GM18861 (cell line): ENCODE measurements at regions not wholly inside any gene's neighbourhood (a gene's known extent, or its start where the extent isn't known, plus 50 kb on each side); places are given as distances from the start of the nearest gene placed in this dataset.

ENCODE experiments used
- ATAC-seq: cut with Tn5 transposase; IDR thresholded peaks from one replicate; pipeline ENCODE4 v1.9.1; 2021; ENCODE audit not compliant: unreplicated experiment

GRCh38 chr13:107289540-107289939 is 721.6 kb upstream of the ARGLU1 start:
- ATAC-seq: no peak

- no peak for ATAC-seq
Observed at GRCh38 chr13:107284173-107284572, 716.2 kb upstream of the ARGLU1 start.

- ATAC-seq: no peak
Observed at GRCh38 chr13:107277911-107278310, 710.0 kb upstream of the ARGLU1 start.

DNA sequence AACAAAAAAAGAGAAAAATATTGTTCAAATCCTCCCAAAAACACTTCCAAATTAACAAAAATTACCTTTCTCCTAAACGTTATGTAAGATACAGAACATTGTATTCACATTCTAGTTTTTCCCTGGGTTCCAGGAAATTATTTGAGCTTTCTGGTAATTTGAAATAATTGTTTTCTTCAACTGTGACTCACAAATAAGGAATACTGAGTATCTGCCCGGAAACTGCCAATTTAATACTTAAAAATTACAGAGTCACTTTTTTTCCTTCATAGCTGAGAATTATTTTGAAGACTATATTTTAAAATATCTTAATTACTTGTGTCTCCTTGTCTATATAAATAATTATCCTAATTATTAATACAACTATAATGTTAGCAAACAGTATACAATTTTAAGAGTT is 709.0 kb upstream of the ARGLU1 start:
- no peak for ATAC-seq

DNA sequence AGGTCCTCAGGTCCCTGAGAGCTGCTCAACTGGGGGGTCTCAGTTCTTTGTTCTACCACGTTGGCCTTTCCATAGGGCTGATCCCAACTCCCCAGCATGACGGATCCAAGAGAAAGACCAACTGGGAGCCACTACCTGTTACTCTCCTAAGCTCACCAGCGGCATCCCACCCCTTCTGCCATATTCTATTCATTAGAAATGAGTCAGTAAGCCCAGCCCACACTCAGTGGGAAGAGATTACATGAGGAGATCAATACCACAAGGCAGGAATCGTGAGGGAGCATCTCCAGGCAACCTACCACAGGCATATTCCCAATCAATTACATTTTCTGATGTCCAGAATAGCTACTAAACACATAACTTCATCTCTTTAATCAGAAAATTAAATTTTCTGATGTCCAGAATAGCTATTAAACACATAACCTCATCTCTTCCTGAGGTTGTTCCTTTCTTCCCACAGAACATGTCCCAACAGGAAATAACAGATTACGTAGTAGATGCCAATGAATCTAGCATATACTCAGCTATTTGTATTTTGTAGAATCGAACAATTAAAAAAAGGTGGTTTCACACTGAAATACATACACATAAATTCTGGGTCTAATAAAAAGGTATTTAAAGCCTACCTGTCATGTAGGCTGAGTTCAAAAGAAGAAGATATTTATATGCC is 708.1 kb upstream of the ARGLU1 start:
- no peak for ATAC-seq

DNA sequence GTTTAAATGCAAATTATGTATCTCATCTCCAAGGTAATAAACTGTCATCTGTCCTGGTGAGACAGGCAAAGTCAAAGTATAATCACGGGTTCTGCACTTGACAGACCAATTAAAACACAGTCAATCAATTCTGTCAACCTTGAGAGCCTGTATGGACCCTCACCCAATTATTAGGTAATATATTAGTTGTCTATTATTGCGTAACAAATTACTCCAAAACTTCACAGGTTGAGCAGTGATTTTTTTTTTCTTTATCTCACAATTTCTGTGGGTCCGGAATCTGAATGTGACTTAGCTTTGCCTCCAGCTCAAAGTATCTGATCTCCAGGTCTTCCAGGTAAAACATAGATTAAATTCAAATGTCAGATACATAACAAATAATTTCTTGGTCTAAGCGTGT is 707.4 kb upstream of the ARGLU1 start:
- ATAC-seq: no peak

DNA sequence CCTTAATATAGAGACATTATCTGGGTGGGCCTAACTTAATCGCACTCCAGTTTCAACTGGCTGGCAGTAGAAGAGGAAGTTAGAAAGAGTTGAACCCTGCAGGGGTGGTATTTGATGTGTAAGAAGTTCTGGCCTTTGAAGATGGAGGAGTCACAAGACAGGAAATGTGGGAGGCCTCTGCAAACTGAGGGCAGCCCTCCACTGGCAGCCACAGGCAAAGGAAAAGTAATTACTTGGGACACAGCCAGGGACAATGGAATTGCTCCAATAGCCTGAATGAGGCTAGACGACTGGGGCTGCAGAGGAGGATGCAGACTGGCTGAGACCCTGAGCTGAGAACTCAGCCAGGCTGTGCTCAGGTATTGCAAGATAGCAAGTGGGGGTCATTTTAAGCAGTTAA is 703.3 kb upstream of the ARGLU1 start:
- ATAC-seq: no peak

- ATAC-seq: no peak
Observed at GRCh38 chr13:107266657-107267056, 698.7 kb upstream of the ARGLU1 start.

DNA sequence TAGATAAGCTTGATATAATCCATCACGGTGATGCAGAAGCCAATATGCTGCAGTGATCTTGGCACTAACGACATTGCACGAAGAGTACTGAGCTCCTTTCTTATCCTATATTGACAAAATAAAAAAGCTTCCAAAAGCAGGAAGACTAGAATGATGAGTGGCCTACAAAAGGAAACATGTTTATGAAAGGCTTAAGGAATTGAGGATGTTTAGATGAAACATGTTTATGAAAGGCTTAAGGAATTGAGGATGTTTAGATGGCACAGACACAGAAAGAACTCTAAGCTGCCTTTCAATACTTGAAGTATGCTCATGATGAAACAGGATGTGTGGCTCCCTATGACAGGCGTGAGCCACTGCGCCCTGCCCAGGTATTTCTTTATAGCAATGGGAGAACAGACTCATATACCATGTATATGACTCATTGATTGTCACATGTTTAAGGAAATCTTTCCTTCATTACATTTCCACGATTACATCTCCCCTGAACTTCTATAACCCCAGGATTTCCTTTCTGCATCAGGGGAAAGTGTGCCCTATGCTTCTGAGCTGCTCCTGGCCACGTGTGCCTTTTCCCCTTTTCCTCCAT is 690.8 kb upstream of the ARGLU1 start:
- no peak for ATAC-seq

DNA sequence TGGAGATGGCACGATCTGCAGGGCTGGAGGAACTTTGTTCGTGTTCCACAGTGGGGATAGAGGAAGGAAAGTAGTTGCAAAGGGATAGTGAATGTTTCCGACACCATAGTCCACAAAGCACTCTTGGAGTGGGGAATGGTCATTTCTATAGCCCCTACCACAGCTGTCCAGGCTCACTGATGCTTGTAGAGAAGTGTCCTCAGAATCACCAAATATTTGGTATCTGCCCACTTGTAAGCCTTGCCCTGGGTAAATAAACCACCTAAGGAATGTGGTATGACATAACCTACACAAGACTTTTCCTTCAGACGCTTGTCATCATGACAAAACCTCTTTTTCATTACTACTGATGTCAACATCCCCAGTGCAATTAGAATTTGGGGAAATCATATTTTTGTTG is 686.5 kb upstream of the ARGLU1 start:
- no peak for ATAC-seq

- ATAC-seq: no peak
Observed at GRCh38 chr13:107252428-107252827, 684.5 kb upstream of the ARGLU1 start.

GRCh38 chr13:107252021-107252420 is 684.1 kb upstream of the ARGLU1 start:
- no peak for ATAC-seq

GRCh38 chr13:107251341-107251740 is 683.4 kb upstream of the ARGLU1 start:
- ATAC-seq: no peak

- no peak for ATAC-seq
Observed at GRCh38 chr13:107250628-107251027, 682.7 kb upstream of the ARGLU1 start.

- no peak for ATAC-seq
Observed at GRCh38 chr13:107244241-107244640, 676.3 kb upstream of the ARGLU1 start.

DNA sequence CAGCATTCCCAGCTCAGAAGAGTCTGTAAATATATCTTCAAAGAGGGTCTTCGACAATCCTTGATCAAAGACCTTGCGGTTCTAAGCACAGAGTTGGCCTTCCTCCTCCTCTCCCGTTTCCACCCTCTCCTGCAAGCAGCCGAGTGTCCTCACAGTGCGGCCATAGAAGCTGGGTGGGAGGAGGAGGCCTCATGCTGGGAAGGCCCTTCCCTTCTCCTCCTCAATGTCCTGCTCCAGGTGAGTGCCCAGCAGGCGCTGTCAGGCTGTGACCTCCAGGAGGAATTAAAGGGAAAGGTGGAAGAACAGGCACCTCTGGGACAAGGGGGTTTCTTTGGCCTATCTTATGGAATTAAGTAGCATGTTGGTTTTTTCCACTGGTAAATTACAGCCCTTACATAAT is 674.2 kb upstream of the ARGLU1 start:
- ATAC-seq: no peak

DNA sequence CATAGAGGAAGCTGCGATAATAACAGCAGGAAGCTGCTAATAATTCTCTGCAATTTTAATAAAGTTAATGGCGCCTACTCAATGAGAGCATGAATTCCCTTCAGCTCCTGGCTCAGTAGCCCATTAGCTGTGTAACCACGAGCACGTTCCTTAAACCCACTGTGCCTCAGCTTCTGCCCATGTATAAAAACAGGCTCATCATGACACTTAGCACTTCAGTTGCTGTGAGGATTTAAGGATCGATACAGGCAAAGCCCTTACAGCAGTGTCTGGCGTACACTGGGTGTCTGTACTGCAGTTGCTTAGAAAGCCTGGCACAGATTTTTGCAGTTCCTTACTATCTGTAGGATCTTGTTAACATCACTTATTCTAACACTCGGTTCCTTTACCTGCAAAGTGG is 673.4 kb upstream of the ARGLU1 start:
- ATAC-seq: no peak

DNA sequence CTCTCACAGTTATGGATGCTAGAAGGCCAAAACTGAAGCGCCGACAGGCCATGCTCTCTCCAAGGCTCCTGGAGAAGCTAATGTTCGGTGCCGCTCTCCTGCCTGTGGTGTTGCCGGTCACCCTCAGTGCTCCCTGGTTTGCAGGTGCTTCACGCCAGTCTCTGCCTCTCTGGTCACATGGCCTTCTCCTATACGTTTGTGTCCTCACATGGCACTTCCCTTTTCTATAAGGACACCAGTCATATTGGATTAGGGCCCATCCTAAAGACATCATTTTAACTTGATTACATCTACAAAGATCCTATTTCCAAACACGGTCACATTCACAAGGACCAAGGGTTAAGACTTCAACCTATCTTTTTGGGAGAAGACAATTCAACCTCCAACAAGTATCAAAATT is 671.3 kb upstream of the ARGLU1 start:
- ATAC-seq: no peak

DNA sequence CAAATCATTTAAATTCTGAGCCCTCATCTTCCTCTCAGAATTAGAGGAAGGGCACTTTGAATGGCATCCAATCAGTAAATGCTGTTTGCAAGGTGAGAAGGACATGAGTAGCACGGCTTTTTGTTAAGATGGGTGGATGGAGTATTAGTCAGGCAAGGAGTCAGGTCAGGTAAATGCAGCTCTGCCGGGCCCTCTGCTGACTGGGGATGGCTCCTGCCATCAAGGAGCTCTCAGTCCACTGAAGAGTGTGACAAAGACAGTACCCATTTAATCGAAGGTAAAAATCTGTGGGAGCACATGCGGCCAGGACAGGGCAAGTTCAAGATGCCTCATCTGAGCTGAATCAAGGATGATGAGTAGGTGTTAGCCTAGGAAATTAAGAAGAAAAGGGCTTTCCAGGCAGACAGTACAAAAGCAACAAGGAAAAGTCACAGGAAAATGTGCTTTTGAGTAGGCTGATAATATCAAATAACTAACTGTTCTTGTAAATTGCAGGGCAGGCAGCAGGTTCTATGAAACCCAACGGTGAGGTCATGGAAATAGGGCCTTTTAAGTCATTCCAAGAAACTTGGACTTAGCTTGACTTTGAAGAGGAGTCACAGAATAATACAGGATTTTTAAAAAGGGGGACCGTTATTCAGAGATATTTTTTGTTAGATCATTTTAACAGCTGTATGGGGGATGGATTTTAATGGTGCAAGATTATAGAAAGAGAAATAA is 670.5 kb upstream of the ARGLU1 start:
- no peak for ATAC-seq

DNA sequence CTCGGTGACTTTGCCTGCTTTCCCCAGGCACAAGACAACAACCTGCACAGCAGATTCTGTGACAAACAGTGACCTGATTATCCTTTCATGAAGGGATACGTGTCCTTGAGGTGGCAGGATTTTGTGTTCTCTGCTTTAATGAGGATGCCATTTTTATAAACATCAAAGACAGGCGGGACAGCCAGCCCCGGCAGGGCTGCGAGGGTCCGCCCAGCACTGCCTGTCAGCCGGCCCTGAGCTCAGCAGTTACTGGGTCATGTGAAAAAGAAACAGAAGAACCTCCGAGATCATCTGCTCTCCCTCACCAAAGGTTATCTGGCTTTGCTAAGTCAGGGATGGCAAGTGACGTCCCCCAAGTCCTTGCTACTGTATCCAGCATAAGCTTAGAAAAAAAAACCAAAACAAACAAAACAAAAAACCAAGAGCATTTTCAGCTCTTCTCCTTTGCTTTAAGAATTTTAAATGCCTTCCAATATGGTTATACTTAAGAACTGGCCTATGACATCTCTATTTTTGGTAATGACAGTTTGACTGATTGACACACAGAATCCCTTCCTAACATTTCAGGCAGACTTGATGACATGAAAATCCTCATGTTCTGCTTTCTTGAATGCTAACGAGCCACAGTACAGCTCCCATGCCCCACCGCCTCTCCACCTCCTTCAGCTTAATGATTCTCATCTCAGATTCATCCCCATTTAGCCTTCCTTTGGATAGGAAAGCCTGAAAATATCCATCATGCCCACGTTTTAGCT is 666.6 kb upstream of the ARGLU1 start:
- no peak for ATAC-seq

GRCh38 chr13:107233541-107233940 is 665.6 kb upstream of the ARGLU1 start:
- no peak for ATAC-seq

GRCh38 chr13:107231944-107232343 is 664.0 kb upstream of the ARGLU1 start:
- no peak for ATAC-seq
